Bronchial epithelial cell (primary cell): ENCODE measurements at regions not wholly inside any gene's neighbourhood (a gene's known extent, or its start where the extent isn't known, plus 50 kb on each side); places are given as distances from the start of the nearest gene placed in this dataset.

Experiments used
- DNase-seq: peaks from one replicate; pipeline ENCODE4 v3.0.0-alpha.2; 2010; ENCODE audit warnings: low read depth
- FAIRE-seq: peaks from 2 replicates; lab custom pipeline; 2011; peaks lifted over from hg19 to GRCh38; lab: Jason Lieb, UNC
- H3K27me3 ChIP-seq: 2 replicates; pipeline ENCODE4 v1.5.1; 2011; ENCODE audit warnings: low read length; ENCODE audit not compliant: control insufficient read depth, insufficient read depth
- H3K36me3 ChIP-seq: 2 replicates; pipeline ENCODE4 v1.5.1; 2011; ENCODE audit warnings: low read length; ENCODE audit not compliant: control insufficient read depth, insufficient read depth
- H3K4me3 ChIP-seq: 2 replicates; pipeline ENCODE4 v1.5.1; 2011; ENCODE audit warnings: mild to moderate bottlenecking, low read depth, low read length, control low read depth
- CTCF ChIP-seq: IDR thresholded peaks from 2 replicates; pipeline ENCODE4 v1.5.1; 2011; ENCODE audit warnings: mild to moderate bottlenecking, moderate library complexity, low read length, control low read depth, inconsistent platforms; ENCODE audit not compliant: insufficient read depth, severe bottlenecking

- FAIRE-seq, result no peak
- Histone ChIP-seq H3K27me3 (no peaks in the 10 kb centered on the region), H3K36me3 (no peaks in the 10 kb centered on the region), H3K4me3 (no peak overlapping the region)
- no peak for DNase-seq
- no peak for TF ChIP-seq CTCF
Measured at GRCh38 chr2:88868861-88869260, 177.4 kb downstream of the RPIA start.

GRCh38 chr2:88870267-88870839 lies 178.9 kb downstream of the RPIA start:
- Histone ChIP-seq H3K27me3 (no peaks in the 10 kb centered on the region), H3K36me3 (no peaks in the 10 kb centered on the region), H3K4me3 (no peak overlapping the region)
- no peak for TF ChIP-seq CTCF
- DNase-seq (no peak), FAIRE-seq (no peak)

GRCh38 chr2:88871336-88871735 lies 179.9 kb downstream of the RPIA start:
- Histone ChIP-seq H3K4me3 (no peak overlapping the region), H3K36me3 (no peaks in the 10 kb centered on the region), H3K27me3 (no peaks in the 10 kb centered on the region)
- no peak for TF ChIP-seq CTCF
- no peak for FAIRE-seq
- DNase-seq, result no peak

- no peak for DNase-seq
- no peak for FAIRE-seq
- Histone ChIP-seq H3K36me3 (no peaks in the 10 kb centered on the region), H3K4me3 (no peak overlapping the region), H3K27me3 (no peaks in the 10 kb centered on the region)
- TF ChIP-seq CTCF, result no peak
Measured at GRCh38 chr2:88873620-88874019, 182.1 kb downstream of the RPIA start.

GRCh38 chr2:88874063-88874657 lies 182.7 kb downstream of the RPIA start:
- H3K36me3 ChIP-seq, result no peaks in the 10 kb centered on the region
- DNase-seq, result peak; percentile 61
- H3K27me3 ChIP-seq, result no peaks in the 10 kb centered on the region
- peak; percentile 64 for TF ChIP-seq CTCF
- FAIRE-seq, result no peak
- H3K4me3 ChIP-seq, result no peak overlapping the region

- Histone ChIP-seq H3K4me3 (no peak overlapping the region), H3K27me3 (no peaks in the 10 kb centered on the region), H3K36me3 (no peaks in the 10 kb centered on the region)
- FAIRE-seq (no peak), DNase-seq (no peak)
- TF ChIP-seq CTCF, result no peak
Measured at GRCh38 chr2:88875736-88876135, 184.3 kb downstream of the RPIA start.
